Subcutaneous abdominal adipose tissue (tissue), 5 donors: ENCODE measurements at regions not wholly inside any gene's neighbourhood (a gene's known extent, or its start where the extent isn't known, plus 50 kb on each side); places are given as distances from the start of the nearest gene placed in this dataset.
"Not testable (repeated sequence)": the region's sequence is repeated elsewhere in the genome, so short reads cannot be mapped to it uniquely, and the experiment has no call there.

Experiments used
- H3K27ac ChIP-seq: one replicate; pipeline ENCODE4 v1.7.0; 2013; ENCODE audit warnings: low read depth, mild to moderate bottlenecking, inconsistent platforms, low read length, moderate library complexity
- H3K27me3 ChIP-seq, 5 donors: one replicate each; pipeline ENCODE4 v1.7.0; 2013; ENCODE audit warnings: low read length in 5 of 5, inconsistent platforms in 1 of 5; ENCODE audit not compliant: control insufficient read depth in 5 of 5, insufficient read depth in 4 of 5
- H3K36me3 ChIP-seq, 5 donors: one replicate each; pipeline ENCODE4 v1.7.0; 2013; ENCODE audit warnings: low read length in 5 of 5; ENCODE audit not compliant: control insufficient read depth in 5 of 5, insufficient read depth in 5 of 5
- H3K4me1 ChIP-seq, 5 donors: one replicate each; pipeline ENCODE4 v1.7.0; 2013; ENCODE audit warnings: low read length in 5 of 5, mild to moderate bottlenecking in 3 of 5, moderate library complexity in 1 of 5; ENCODE audit not compliant: control insufficient read depth in 5 of 5, insufficient read depth in 5 of 5
- H3K4me3 ChIP-seq, 5 donors: one replicate each; pipeline ENCODE4 v1.7.0; 2013; ENCODE audit warnings: low read length in 5 of 5, low read depth in 1 of 5
- H3K9ac ChIP-seq, 5 donors: one replicate each; pipeline ENCODE4 v1.7.0; 2013; ENCODE audit warnings: low read length in 5 of 5, mild to moderate bottlenecking in 4 of 5, moderate library complexity in 3 of 5
- H3K9me3 ChIP-seq, 5 donors: one replicate each; pipeline ENCODE4 v1.7.0; 2013; ENCODE audit warnings: low read length in 5 of 5; ENCODE audit not compliant: control insufficient read depth in 5 of 5
- donor health status: healthy.
- donor health status: healthy.
- donor health status: healthy.
- donor health status: healthy.
- donor health status: healthy.

DNA sequence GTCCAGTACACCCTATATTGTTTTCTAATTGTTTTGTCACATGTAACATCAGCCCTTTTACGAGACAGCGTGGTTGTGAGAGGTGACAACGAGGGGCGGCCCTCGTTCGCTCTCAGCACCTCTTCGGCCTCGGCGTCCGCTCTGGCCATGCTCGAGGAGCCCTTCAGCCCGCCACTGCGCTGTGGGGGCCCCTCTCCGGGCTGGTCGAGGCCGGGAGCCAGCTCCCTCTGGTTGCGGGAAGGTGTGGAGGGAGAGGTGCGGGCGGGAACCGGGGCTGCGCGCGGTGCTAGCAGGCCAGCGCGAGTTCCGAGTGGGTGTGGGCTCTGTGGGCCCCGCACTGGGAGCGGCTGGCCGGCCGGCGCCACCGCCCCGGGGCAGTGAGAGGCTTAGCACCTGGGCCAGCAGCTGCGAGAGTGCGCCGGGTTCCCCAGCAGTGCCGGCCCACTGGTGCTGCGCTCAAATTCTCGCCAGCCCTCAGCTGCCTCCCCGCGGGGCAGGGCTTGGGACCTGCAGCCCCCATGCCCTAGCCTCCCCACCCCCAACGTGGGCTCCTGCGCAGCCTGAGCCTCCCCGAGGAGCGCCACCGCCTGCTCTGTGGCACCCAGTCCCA is 145.0 kb downstream of the PSAT1 start:
- Histone ChIP-seq H3K4me3 (no peak overlapping the region), H3K9me3 (no peaks in the 10 kb centered on the region), H3K36me3 (no peaks in the 10 kb centered on the region), H3K27me3 (peaks cover 0 to 9% (median 3%) of the 10 kb centered on the region in 5 donors), H3K4me1 (peaks cover 0 to 11% (median 4%) of the 10 kb centered on the region in 5 donors), H3K9ac (no peak overlapping the region), H3K27ac (no peak overlapping the region)

DNA sequence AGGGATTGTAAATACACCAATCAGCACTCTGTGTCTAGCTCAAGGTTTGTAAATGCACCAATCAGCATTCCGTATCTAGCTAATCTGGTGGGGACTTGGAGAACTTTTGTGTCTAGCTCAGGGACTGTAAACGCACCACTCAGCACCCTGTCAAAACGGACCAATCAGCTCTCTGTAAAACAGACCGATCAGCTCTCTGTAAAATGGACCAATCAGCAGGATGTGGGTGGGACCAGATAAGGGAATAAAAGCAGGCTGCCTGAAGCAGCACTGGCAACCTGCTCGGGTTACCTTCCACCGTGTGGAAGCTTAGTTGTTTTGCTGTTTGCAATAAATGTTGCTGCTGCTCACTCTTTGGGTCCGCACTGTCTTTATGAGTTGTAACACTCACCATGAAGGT is 145.7 kb downstream of the PSAT1 start:
- H3K27ac ChIP-seq, H3K9me3 ChIP-seq, H3K4me3 ChIP-seq, H3K36me3 ChIP-seq, H3K27me3 ChIP-seq, H3K9ac ChIP-seq: not testable (repeated sequence)
- H3K4me1 ChIP-seq: peaks cover 0 to 11% (median 4%) of the 10 kb centered on the region in 5 donors

DNA sequence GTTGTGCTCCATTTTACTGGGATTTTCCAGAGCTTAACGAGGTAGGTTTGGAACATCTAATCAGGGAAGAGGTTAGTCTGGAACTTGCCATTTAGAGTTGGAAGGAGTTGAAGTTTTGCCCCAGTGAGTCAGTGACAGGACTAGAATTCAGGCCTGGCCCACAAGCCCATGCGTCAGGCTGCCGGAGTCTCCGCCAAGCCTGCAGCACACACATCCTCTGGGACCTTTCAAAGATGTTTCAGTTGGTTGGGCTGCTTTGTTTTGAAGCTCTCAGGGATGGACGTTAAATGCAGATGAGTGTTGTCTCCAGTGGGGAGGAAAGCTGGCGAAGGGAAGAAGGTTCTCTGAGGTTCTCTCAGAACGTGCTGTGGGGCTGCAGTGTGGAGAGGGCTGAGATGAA is 147.0 kb downstream of the PSAT1 start:
- H3K9ac ChIP-seq: no peak overlapping the region
- no peak overlapping the region for H3K4me3 ChIP-seq

DNA sequence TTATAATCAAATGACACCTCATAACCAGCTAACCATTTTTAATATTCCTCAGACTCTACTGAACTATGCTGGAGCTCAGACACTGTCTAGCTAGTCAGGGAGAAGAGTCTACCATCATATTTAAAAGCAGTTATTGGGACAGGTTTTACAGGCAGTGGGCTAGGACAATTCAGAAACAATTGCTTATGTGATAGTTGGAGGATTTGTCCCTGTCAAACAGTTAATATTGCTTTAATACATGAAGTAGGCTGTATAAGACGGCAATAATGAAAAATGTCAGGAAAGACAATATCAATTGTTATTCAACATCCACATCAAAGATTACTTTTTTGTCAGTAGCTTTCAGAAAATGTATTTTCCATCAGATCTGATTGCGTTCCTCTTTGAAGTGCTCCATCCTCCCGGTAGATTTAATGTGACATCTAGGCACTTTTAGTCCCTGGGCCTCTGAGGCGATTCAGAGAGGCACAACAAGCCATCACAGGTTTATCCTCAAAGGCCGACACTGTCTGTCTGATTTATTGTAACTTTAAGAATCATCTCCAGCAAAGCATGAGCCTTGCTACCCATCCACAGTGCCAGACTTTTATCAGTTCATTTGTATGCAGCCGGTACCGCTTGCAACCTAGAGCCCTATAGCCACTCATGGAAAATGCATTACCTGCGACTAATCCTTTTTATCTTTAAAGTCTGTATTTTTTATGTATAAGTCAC is 152.2 kb downstream of the PSAT1 start:
- Histone ChIP-seq H3K36me3 (no peaks in the 10 kb centered on the region), H3K27me3 (no peaks in the 10 kb centered on the region), H3K4me3 (no peak overlapping the region), H3K4me1 (peaks cover 0 to under 1% (median 0%) of the 10 kb centered on the region in 5 donors), H3K9me3 (no peaks in the 10 kb centered on the region), H3K27ac (no peak overlapping the region), H3K9ac (no peak overlapping the region)

More for the DNA sequence above, 147.0 kb downstream of the PSAT1 start:
- no peaks in the 10 kb centered on the region for H3K9me3 ChIP-seq
- peaks cover 0 to 10% (median 4%) of the 10 kb centered on the region in 5 donors for H3K4me1 ChIP-seq
- H3K27me3 ChIP-seq: peaks cover 0 to 5% (median 0%) of the 10 kb centered on the region in 5 donors
- H3K27ac ChIP-seq: no peak overlapping the region
- no peaks in the 10 kb centered on the region for H3K36me3 ChIP-seq

DNA sequence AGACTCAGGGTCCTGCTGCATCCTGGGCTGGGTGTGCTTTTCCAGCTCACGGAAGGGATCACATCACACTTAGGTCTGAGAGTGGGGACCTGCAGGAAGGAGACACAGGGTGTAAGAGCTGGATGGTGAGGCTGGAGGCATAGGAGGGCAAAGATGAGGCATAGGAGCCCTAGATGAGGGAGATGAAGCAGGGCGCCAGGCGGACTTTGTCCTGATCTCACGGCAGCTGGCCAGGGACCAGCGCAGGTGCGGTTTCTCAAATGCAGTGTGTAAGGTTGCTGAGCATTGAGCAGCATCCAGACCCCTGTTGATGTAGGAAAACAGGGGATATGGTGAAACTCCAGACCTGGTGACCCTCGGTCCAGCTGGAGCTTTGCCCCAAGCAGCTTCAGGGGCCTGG is 156.5 kb downstream of the PSAT1 start:
- H3K27me3 ChIP-seq: no peaks in the 10 kb centered on the region
- H3K9me3 ChIP-seq: no peaks in the 10 kb centered on the region
- no peak overlapping the region for H3K4me3 ChIP-seq
- no peak overlapping the region for H3K27ac ChIP-seq
- no peaks in the 10 kb centered on the region for H3K36me3 ChIP-seq
- H3K4me1 ChIP-seq: no peaks in the 10 kb centered on the region
- no peak overlapping the region for H3K9ac ChIP-seq

DNA sequence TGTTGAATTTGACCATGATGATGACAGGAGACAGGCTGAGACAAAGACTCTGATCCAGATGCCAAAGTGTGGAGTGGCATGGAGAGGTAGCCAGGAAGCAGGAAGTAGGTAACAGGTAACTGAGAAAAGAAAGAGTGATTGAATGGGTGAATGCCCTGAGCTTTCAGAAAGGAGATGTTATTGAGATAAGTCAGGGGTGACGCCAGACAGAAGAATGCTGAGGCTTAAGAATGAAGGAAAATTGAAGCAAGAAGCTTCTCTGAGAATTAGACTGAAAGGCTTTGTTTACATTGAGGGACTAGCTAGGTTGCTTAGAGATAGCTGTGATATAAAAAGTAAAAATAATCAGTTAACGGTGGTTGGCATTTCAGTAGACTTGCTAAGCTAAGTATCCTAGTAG is 165.7 kb downstream of the PSAT1 start:
- H3K27me3 ChIP-seq: no peaks in the 10 kb centered on the region
- H3K9ac ChIP-seq: no peak overlapping the region
- H3K27ac ChIP-seq: no peak overlapping the region
- no peaks in the 10 kb centered on the region for H3K36me3 ChIP-seq
- H3K9me3 ChIP-seq: peaks cover 0 to 3% (median 0%) of the 10 kb centered on the region in 5 donors
- H3K4me3 ChIP-seq: no peak overlapping the region
- H3K4me1 ChIP-seq: no peaks in the 10 kb centered on the region

DNA sequence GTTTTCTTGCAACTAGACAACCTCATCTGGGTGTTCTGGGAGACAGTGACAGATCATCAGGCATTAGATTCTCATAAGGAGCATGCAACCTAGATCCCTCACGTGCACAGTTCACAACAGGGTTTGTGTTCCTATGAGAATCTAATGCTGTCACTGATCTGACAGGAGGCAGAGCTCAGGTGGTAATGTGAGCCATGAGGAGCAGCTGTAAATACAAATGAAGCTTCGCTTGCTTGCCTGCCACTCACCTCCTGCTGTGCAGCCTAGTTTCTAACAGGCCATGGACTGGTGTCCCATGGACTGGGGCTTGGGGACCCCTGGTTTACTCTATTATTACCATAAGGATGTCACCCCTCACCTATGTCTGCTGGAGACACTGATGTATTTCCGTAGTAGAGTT is 166.8 kb downstream of the PSAT1 start:
- H3K9ac ChIP-seq: no peak overlapping the region
- no peaks in the 10 kb centered on the region for H3K27me3 ChIP-seq
- no peaks in the 10 kb centered on the region for H3K36me3 ChIP-seq
- H3K27ac ChIP-seq: no peak overlapping the region
- no peak overlapping the region for H3K4me3 ChIP-seq
- H3K9me3 ChIP-seq: peaks cover 0 to 3% (median 0%) of the 10 kb centered on the region in 5 donors
- H3K4me1 ChIP-seq: no peaks in the 10 kb centered on the region

DNA sequence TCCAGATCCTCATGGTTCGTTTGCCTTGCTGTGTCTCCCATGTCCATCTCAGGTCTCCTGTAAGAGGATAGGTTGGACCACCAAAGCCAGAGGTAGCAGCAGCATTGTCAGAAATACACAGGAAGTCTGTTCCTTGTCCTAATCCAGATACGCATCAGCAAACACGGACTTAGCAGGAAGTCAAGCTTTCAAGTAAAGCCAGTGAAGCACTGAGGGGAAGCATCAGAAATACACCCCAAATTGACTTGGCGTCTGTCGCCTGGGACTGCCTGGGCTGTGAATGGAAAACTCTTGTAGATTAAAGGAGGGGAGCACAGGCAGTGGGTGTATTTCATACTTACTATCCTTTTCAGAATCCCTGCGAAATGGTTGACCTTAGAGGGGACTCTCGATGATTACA is 171.3 kb downstream of the PSAT1 start:
- no peaks in the 10 kb centered on the region for H3K36me3 ChIP-seq
- no peak overlapping the region for H3K4me3 ChIP-seq
- H3K27me3 ChIP-seq: no peaks in the 10 kb centered on the region
- H3K27ac ChIP-seq: no peak overlapping the region
- H3K4me1 ChIP-seq: no peaks in the 10 kb centered on the region
- H3K9me3 ChIP-seq: no peaks in the 10 kb centered on the region
- no peak overlapping the region for H3K9ac ChIP-seq

DNA sequence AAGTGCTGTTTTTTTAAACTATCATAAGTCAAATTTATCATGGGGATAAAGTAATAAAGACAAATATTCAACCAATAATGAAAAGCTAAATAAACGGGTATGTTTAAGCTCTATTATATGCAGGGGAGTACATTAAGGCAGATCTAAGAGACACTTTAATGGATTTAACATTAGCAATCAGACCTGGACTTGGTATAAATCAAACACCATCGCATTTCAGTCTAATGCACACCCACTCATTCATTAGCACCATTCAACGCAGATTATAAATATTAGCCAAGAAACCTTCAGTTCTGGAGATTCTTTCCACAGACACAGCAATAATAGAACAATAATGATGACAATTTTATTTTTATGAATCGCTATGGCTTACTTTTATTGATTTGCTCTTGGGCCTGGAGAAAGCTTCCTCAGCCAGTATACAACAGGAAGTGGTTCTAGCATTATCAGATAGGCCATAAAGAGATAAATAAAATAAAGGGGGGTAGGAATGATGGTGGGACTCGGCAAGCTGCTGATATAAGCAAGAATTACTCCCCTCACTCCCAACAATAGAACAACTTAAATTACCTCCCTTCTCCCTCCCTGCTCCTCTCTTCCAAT is 172.2 kb downstream of the PSAT1 start:
- Histone ChIP-seq H3K27me3 (no peaks in the 10 kb centered on the region), H3K4me1 (no peaks in the 10 kb centered on the region), H3K4me3 (no peak overlapping the region), H3K27ac (no peak overlapping the region), H3K36me3 (no peaks in the 10 kb centered on the region), H3K9ac (no peak overlapping the region), H3K9me3 (no peaks in the 10 kb centered on the region)

DNA sequence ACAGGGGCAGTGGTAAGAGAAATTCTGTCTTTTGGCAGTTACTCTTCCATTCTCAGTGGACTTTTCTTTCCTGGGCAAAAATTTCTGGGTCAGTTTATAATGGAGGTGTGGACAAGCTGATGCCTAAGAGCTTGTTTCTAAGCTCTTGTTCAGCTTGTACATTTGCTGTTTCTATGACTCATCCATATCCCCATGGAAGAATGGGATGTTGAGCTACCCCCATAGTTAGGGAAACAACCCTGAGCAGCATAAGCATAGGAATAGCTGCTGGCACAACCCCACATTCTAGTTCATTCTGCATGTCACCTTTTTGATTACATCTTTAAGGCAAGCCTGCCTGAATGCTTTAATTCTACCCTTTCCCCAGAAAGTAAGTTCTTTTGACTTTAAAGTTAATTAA is 173.3 kb downstream of the PSAT1 start:
- Histone ChIP-seq H3K9me3 (peaks cover 0 to 2% (median 0%) of the 10 kb centered on the region in 5 donors), H3K36me3 (no peaks in the 10 kb centered on the region), H3K9ac (no peak overlapping the region), H3K27me3 (no peaks in the 10 kb centered on the region), H3K27ac (no peak overlapping the region), H3K4me3 (no peak overlapping the region), H3K4me1 (no peaks in the 10 kb centered on the region)
